HG03159 (cell line): ENCODE measurements at regions not wholly inside any gene's neighbourhood (a gene's known extent, or its start where the extent isn't known, plus 50 kb on each side); places are given as distances from the start of the nearest gene placed in this dataset.
"Not testable (repeated sequence)": the region's sequence is repeated elsewhere in the genome, so short reads cannot be mapped to it uniquely, and the experiment has no call there.

ENCODE experiments used
- ATAC-seq: cut with Tn5 transposase; IDR thresholded peaks from one replicate; pipeline ENCODE4 v1.9.1; 2021; ENCODE audit warnings: mild to moderate bottlenecking, moderate library complexity; ENCODE audit not compliant: unreplicated experiment

DNA sequence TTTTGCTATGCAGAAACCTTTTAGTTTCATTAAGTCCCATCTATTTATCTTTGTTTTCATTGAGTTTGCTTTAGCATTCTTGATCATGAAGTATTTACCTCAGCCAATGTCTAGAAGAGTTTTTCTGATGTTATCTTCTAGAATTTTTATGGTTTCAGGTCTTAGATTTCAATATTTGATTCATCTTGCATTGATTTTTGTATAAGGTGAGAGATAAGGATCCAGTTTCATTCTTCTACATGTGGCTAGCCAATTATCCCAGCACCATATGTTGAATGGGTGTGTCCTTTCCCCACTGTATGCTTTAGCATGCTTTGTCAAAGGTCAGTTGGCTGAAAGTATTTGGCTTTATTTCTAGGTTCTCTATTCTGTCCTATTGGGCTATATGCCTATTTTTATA lies 395.2 kb downstream of the HGF start:
- not testable (repeated sequence) for ATAC-seq

GRCh38 chr7:81370822-81371221 lies 399.0 kb downstream of the HGF start:
- no peak for ATAC-seq

DNA sequence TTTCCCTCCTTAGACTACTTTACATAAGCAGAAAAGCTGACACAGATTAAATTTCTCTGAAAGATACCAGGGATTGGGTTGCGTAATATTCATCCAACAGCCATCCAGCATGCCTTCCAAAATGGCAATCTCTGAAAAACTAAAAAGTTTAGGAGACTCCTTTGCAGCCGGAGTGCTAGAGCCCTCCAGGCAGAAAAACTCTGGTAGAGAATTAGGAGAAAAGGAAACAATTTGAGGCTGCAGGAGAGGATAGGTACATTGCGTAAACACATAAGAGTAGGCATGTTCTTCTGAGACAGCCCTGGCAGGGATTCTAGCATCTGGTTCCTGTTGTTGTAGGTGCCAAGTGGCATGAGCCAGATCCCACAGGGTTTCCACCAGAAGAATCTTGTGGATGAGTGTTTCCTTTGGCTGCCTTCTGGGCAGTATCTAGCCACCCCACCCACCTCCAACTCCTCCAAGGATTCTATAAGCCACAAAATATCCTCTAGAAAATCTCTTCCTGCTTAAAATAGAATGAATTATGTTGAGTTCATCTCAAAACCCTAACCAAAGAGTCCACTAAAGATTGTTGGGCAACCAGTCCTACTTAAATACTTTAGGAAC lies 402.4 kb downstream of the HGF start:
- no peak for ATAC-seq

DNA sequence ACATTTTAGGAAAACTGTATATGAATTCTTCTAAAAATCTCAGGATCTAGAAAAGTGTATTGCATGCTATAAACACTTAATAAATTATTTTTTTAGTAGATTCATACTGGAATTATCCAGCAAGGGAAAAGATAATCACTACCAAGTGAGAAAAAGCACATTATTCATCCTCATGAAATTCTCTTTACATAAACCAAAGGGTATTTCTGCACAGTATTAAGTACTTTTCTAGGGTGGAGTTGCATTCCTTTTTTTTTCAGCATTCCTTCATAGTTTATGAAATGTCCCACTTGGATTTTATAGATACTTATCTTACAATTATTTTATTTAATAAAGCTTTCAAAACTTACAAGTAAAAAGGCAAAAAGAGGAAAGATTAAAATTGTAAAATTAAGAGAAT lies 403.3 kb downstream of the HGF start:
- no peak for ATAC-seq

DNA sequence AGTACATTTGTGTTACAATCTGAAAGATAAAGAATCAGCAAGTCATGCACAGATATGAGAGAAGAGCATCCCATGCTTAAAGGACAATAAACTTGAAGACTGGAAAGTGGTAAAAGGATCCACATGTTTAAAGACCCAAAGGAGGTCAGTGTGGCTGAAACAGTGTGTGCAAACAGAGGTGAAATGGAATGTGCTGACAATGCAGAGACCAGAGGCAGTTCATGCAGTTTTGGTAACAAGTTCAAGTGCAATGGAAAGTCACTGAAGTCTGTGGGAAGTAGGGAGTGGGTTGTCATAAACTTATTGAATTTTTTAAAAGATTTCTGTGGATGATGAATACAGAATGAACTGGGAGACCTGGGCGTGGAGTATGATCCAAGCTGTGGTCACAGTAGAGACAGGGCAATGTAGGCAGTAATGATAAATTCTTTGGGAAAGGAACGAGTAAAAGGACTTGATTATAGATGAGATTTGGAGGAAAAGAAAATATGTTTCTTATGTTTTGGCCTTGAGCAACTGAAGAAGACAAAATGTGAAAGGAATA lies 408.0 kb downstream of the HGF start:
- ATAC-seq: no peak

- ATAC-seq: no peak
Observed at GRCh38 chr7:81355911-81356310, 413.9 kb downstream of the HGF start.

DNA sequence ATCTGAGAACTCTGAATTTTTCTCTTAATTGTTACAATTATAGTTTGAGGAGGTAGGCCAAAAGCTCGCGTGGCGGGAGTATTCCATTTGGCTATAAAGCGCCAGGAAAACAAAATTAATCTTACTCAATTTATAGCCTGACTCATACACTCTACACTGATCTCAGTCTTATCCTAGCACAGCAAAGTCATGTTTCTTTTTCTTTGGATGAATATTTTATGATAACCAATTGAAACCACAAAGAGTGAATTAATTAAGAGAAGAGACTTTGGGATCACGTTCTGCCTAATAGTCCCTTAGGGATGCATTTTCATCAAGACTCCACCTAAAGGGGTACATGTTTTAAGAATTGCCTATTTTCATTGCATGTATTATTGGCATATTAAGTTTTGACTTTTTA lies 420.8 kb downstream of the HGF start:
- no peak for ATAC-seq

GRCh38 chr7:81339946-81340345 lies 421.1 kb upstream of the SEMA3C start:
- no peak for ATAC-seq

DNA sequence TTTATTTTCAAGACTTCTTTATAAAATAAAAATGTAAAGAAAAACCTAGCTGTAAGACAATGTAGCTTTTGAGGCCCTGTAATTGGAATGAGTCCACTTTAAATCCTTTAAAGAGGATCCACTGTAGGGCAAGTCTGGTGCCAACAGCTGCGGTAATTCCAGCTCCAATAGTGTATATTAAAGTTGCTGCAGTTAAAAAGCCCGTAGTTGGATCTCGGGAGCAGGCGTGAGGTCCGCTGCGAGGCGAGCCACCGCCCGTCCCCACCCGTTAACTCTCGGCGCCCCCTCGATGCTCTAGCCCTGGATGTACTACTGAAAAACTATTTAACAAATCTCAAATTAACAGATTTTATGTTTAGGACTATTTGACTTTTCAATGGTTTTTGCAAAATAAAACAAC lies 414.7 kb upstream of the SEMA3C start:
- no peak for ATAC-seq

DNA sequence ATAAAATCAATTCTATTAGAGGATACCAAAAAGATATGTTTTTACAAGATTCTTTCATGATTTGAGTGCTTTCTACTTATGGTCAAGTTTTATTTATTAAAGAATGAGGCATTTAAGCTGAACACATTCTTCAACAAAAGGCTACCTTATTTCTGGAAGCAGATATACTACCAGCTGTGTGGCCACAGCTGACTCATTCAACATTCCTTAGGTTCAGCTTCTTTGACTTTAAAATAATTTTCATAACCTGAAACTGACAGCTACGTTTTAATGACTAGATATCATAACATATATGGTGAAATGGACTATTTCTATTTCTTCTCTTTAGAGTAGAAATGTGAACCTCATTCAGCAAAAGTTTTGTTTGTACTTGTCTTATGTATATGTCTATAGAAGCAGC lies 414.2 kb upstream of the SEMA3C start:
- ATAC-seq: no peak

- ATAC-seq: no peak
Observed at GRCh38 chr7:81331061-81332018, 412.5 kb upstream of the SEMA3C start.

DNA sequence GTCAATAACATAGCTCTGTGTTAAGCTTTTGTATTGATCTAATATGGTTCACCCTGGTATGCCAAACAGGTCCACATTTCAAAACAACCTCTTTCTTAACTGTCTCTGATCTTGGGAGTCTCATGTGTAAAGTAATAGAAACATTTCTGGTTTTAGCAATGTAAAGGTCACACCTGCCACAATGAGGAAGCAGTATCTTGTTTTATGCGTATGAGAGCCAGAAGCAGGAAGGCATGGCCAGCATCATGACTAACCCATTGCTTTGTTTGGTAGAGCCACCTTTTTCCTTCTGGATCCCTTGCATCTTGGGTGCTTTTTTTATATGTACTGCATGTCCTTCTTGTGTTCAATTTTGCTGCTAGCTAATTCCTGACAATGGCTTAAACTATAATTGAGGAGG lies 411.3 kb upstream of the SEMA3C start:
- no peak for ATAC-seq

DNA sequence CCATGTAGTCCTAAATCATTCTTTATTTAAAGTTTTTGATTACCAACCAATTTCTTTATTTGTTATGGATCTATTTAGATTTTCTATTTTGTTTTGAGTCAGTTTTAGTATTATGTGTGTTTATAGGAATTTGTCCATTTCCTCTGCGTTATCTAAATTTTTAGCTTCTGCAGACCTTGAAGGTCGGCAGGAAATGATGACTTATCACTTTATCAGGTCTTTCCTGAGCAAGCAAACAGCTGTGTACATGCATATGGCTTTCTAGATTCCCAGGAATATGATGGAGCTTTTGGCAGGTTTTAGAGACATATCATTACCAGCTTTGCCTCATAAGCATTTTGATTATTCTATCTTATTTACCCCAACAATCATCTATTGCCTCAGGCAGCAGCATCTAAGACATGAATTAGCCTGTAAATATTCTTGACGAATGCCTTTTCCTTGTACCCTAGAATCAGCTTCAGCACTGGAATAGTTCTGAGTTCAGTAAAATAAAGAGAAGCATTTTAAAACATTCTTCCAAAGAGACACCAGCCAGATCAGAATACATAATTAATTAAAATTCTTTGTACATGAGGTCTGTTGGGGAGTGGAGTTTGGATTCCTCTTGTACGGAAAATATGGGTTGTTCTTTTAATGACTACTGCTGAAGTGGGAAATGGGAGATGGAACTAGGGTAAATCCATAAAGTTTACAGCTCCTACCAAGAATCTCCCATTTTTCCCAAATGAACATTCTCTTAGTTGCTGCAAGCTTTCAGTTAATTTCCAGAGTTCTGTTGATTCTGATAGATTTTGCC lies 408.8 kb upstream of the SEMA3C start:
- ATAC-seq: no peak

- ATAC-seq: no peak
Observed at GRCh38 chr7:81321949-81322348, 403.1 kb upstream of the SEMA3C start.

DNA sequence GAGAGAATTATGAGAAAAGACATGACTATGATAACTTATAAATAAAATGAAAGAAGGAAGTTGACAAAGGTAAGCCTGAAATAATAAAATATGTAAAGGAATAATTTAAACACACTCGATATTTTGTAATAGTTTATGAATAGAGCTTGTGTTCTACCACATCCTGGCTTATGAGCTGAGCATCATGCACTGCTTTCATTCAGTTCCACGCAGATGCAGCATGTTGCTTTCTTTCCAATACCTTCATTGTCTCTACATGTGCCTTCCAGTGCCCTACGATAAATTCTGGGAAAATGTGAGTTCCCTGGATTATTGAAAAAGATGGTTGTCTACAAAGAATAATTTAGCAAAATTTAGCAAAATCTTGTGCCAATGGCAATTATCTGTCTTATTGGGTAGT lies 398.9 kb upstream of the SEMA3C start:
- no peak for ATAC-seq

GRCh38 chr7:81308643-81309322 lies 389.9 kb upstream of the SEMA3C start:
- ATAC-seq: no peak

- ATAC-seq: no peak
Observed at GRCh38 chr7:81301815-81302214, 383.0 kb upstream of the SEMA3C start.

DNA sequence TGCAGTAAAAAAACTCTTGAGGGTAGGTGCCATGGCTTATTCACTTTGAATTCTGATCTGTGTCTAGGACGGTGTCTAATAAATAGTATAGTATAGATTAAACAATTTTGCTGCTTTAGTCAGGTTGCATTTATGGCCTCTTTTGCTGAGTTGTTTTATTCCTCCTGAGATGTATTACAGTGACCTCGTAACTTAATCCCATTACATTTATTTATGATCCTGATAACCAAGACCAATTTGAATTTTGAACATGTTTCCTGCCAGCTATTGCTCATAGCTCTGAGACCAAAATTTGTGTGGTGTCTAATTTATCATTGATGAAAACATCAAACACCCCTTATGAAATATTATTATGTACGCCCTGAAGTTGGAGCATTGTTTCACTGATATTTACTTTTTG lies 381.9 kb upstream of the SEMA3C start:
- ATAC-seq: no peak

- no peak for ATAC-seq
Observed at GRCh38 chr7:81299711-81300110, 380.9 kb upstream of the SEMA3C start.

- ATAC-seq: no peak
Observed at GRCh38 chr7:81298951-81299666, 380.3 kb upstream of the SEMA3C start.
